ENCODE measurements at regions not wholly inside any gene's neighbourhood (a gene's known extent, or its start where the extent isn't known, plus 50 kb on each side); places are given as distances from the start of the nearest gene placed in this dataset.

DNA sequence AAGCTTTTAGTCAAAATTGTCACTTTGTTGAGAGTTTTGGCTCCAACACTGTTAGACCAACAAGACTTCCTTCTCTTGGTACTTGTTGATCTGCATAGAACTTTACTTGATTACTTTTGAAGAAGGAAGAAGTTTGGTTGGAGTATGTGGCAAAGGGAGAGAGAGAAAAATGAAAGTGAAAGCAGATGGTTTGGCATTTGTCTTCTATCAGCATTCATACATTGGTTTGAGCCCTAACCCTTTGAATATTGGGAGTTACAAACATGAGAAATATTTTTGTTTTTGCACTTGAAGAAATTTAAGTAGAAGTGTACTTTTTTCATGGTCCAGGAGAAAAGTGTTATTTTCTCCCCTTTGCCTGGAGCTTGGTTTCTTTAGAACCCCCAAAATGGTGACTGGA, 169.8 kb downstream of the ADGRL4 start:
- TF ChIP-seq, protein P1, sequence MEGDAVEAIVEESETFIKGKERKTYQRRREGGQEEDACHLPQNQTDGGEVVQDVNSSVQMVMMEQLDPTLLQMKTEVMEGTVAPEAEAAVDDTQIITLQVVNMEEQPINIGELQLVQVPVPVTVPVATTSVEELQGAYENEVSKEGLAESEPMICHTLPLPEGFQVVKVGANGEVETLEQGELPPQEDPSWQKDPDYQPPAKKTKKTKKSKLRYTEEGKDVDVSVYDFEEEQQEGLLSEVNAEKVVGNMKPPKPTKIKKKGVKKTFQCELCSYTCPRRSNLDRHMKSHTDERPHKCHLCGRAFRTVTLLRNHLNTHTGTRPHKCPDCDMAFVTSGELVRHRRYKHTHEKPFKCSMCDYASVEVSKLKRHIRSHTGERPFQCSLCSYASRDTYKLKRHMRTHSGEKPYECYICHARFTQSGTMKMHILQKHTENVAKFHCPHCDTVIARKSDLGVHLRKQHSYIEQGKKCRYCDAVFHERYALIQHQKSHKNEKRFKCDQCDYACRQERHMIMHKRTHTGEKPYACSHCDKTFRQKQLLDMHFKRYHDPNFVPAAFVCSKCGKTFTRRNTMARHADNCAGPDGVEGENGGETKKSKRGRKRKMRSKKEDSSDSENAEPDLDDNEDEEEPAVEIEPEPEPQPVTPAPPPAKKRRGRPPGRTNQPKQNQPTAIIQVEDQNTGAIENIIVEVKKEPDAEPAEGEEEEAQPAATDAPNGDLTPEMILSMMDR (IDR thresholded peaks at IDR 0.05), result no peak
- TF ChIP-seq POLR2A (IDR thresholded peaks at IDR 0.05), result no peak

All from uterus (tissue), 2 donors.